ENCODE measurements at regions not wholly inside any gene's neighbourhood (a gene's known extent, or its start where the extent isn't known, plus 50 kb on each side); places are given as distances from the start of the nearest gene placed in this dataset.

GRCh38 chr14:62432955-62433354 is 612.3 kb downstream of the KCNH5 start:
- Histone ChIP-seq H3K79me2 (ENCODE audit: control insufficient read depth, insufficient read depth, low read length, poor library complexity) (no peaks in the 10 kb centered on the region), H3K23ac (ENCODE audit: low read length) (no peak overlapping the region), H4K91ac (ENCODE audit: low read depth, low read length) (no peak overlapping the region), H3K79me1 (ENCODE audit: low read length) (peaks cover 3% of the 10 kb centered on the region), H2AK5ac (ENCODE audit: low read length) (no peak overlapping the region), H3K18ac (ENCODE audit: low read length) (no peak overlapping the region), H3K4me2 (ENCODE audit: low read length) (no peak overlapping the region), H3K9ac (ENCODE audit: low read length) (no peak overlapping the region), H4K12ac (ENCODE audit: low read depth, low read length) (no peak overlapping the region), H3K4me1 (ENCODE audit: control insufficient read depth in 1 of 2, insufficient read depth in 2 of 2, low read length in 2 of 2) (no peaks in the 10 kb centered on the region), H2BK12ac (ENCODE audit: low read length) (no peak overlapping the region), H2BK120ac (ENCODE audit: insufficient read depth, low read length, poor library complexity) (no peak overlapping the region), H3K14ac (ENCODE audit: low read length) (no peak overlapping the region), H3K9me3 (ENCODE audit: insufficient read depth, low read depth, low read length) (no peaks in the 10 kb centered on the region), H2AFZ (ENCODE audit: insufficient read depth, low read length, poor library complexity) (no peak overlapping the region), H4K8ac (ENCODE audit: low read depth, low read length) (no peak overlapping the region), H3K36me3 (ENCODE audit: control insufficient read depth in 1 of 2, insufficient read depth in 2 of 2, low read length in 2 of 2) (no peaks in the 10 kb centered on the region), H3K27ac (ENCODE audit: low read depth, low read length) (no peak overlapping the region), H2BK5ac (ENCODE audit: low read depth, low read length, poor library complexity) (no peak overlapping the region), H3K4ac (ENCODE audit: low read depth, low read length) (no peak overlapping the region), H3K4me3 (ENCODE audit: low read depth, low read length) (no peak overlapping the region), H3K27me3 (ENCODE audit: insufficient read depth, low read length) (no peaks in the 10 kb centered on the region)
- no peak for DNase-seq
- no CpG with 5 or more reads among the region's 2 CpGs for WGBS (ENCODE audit: extremely low coverage, insufficient coverage, insufficient read length)

GRCh38 chr14:62436261-62436660 is 609.0 kb downstream of the KCNH5 start:
- H3K23ac ChIP-seq (ENCODE audit: low read length): no peak overlapping the region
- no peak overlapping the region for H4K8ac ChIP-seq (ENCODE audit: low read depth, low read length)
- H4K12ac ChIP-seq (ENCODE audit: low read depth, low read length): no peak overlapping the region
- H3K79me1 ChIP-seq (ENCODE audit: low read length): no peaks in the 10 kb centered on the region
- no peak overlapping the region for H3K4me2 ChIP-seq (ENCODE audit: low read length)
- no peak overlapping the region for H3K4ac ChIP-seq (ENCODE audit: low read depth, low read length)
- peaks cover 12% of the 10 kb centered on the region for H3K9me3 ChIP-seq (ENCODE audit: insufficient read depth, low read depth, low read length)
- no peaks in the 10 kb centered on the region for H3K27me3 ChIP-seq (ENCODE audit: insufficient read depth, low read length)
- no peak overlapping the region for H3K9ac ChIP-seq (ENCODE audit: low read length)
- H3K36me3 ChIP-seq (ENCODE audit: control insufficient read depth in 1 of 2, insufficient read depth in 2 of 2, low read length in 2 of 2): no peaks in the 10 kb centered on the region
- no peak overlapping the region for H2BK12ac ChIP-seq (ENCODE audit: low read length)
- H3K4me3 ChIP-seq (ENCODE audit: low read depth, low read length): no peak overlapping the region
- H3K4me1 ChIP-seq (ENCODE audit: control insufficient read depth in 1 of 2, insufficient read depth in 2 of 2, low read length in 2 of 2): no peaks in the 10 kb centered on the region
- H3K79me2 ChIP-seq (ENCODE audit: control insufficient read depth, insufficient read depth, low read length, poor library complexity): no peaks in the 10 kb centered on the region
- no peak overlapping the region for H2AK5ac ChIP-seq (ENCODE audit: low read length)
- no peak overlapping the region for H3K18ac ChIP-seq (ENCODE audit: low read length)
- WGBS (ENCODE audit: extremely low coverage, insufficient coverage, insufficient read length): no CpG with 5 or more reads among the region's 2 CpGs
- no peak overlapping the region for H3K14ac ChIP-seq (ENCODE audit: low read length)
- no peak overlapping the region for H2BK120ac ChIP-seq (ENCODE audit: insufficient read depth, low read length, poor library complexity)
- H2BK5ac ChIP-seq (ENCODE audit: low read depth, low read length, poor library complexity): no peak overlapping the region
- H3K27ac ChIP-seq (ENCODE audit: low read depth, low read length): no peak overlapping the region
- DNase-seq: no peak
- no peak overlapping the region for H4K91ac ChIP-seq (ENCODE audit: low read depth, low read length)
- H2AFZ ChIP-seq (ENCODE audit: insufficient read depth, low read length, poor library complexity): no peak overlapping the region

GRCh38 chr14:62439210-62439609 is 606.0 kb downstream of the KCNH5 start:
- H2BK120ac ChIP-seq (ENCODE audit: insufficient read depth, low read length, poor library complexity): no peak overlapping the region
- no peaks in the 10 kb centered on the region for H3K4me1 ChIP-seq (ENCODE audit: control insufficient read depth in 1 of 2, insufficient read depth in 2 of 2, low read length in 2 of 2)
- H3K27me3 ChIP-seq (ENCODE audit: insufficient read depth, low read length): no peaks in the 10 kb centered on the region
- no peak overlapping the region for H2AFZ ChIP-seq (ENCODE audit: insufficient read depth, low read length, poor library complexity)
- no peak for DNase-seq
- H4K8ac ChIP-seq (ENCODE audit: low read depth, low read length): no peak overlapping the region
- H4K91ac ChIP-seq (ENCODE audit: low read depth, low read length): no peak overlapping the region
- no peak overlapping the region for H3K14ac ChIP-seq (ENCODE audit: low read length)
- no peak overlapping the region for H4K12ac ChIP-seq (ENCODE audit: low read depth, low read length)
- no peak overlapping the region for H3K9ac ChIP-seq (ENCODE audit: low read length)
- no peaks in the 10 kb centered on the region for H3K79me2 ChIP-seq (ENCODE audit: control insufficient read depth, insufficient read depth, low read length, poor library complexity)
- no peak overlapping the region for H3K18ac ChIP-seq (ENCODE audit: low read length)
- no peak overlapping the region for H3K4ac ChIP-seq (ENCODE audit: low read depth, low read length)
- no peak overlapping the region for H3K27ac ChIP-seq (ENCODE audit: low read depth, low read length)
- no peak overlapping the region for H3K23ac ChIP-seq (ENCODE audit: low read length)
- H3K9me3 ChIP-seq (ENCODE audit: insufficient read depth, low read depth, low read length): peaks cover 17% of the 10 kb centered on the region
- no peak overlapping the region for H2BK5ac ChIP-seq (ENCODE audit: low read depth, low read length, poor library complexity)
- no CpG with 5 or more reads among the region's 2 CpGs for WGBS (ENCODE audit: extremely low coverage, insufficient coverage, insufficient read length)
- no peaks in the 10 kb centered on the region for H3K36me3 ChIP-seq (ENCODE audit: control insufficient read depth in 1 of 2, insufficient read depth in 2 of 2, low read length in 2 of 2)
- no peak overlapping the region for H2BK12ac ChIP-seq (ENCODE audit: low read length)
- H2AK5ac ChIP-seq (ENCODE audit: low read length): no peak overlapping the region
- no peaks in the 10 kb centered on the region for H3K79me1 ChIP-seq (ENCODE audit: low read length)
- no peak overlapping the region for H3K4me3 ChIP-seq (ENCODE audit: low read depth, low read length)
- no peak overlapping the region for H3K4me2 ChIP-seq (ENCODE audit: low read length)

- no peak overlapping the region for H4K91ac ChIP-seq (ENCODE audit: low read depth, low read length)
- no peak overlapping the region for H4K8ac ChIP-seq (ENCODE audit: low read depth, low read length)
- H4K12ac ChIP-seq (ENCODE audit: low read depth, low read length): no peak overlapping the region
- H3K18ac ChIP-seq (ENCODE audit: low read length): no peak overlapping the region
- H3K9me3 ChIP-seq (ENCODE audit: insufficient read depth, low read depth, low read length): peaks cover 17% of the 10 kb centered on the region
- peak; percentile 10 to 46 for DNase-seq
- H3K79me2 ChIP-seq (ENCODE audit: control insufficient read depth, insufficient read depth, low read length, poor library complexity): no peaks in the 10 kb centered on the region
- no peak overlapping the region for H2BK12ac ChIP-seq (ENCODE audit: low read length)
- no peak overlapping the region for H3K27ac ChIP-seq (ENCODE audit: low read depth, low read length)
- no peak overlapping the region for H3K4ac ChIP-seq (ENCODE audit: low read depth, low read length)
- H3K4me1 ChIP-seq (ENCODE audit: control insufficient read depth in 1 of 2, insufficient read depth in 2 of 2, low read length in 2 of 2): no peaks in the 10 kb centered on the region
- H3K23ac ChIP-seq (ENCODE audit: low read length): no peak overlapping the region
- no CpG with 5 or more reads among the region's 3 CpGs for WGBS (ENCODE audit: extremely low coverage, insufficient coverage, insufficient read length)
- H3K4me3 ChIP-seq (ENCODE audit: low read depth, low read length): no peak overlapping the region
- H2BK5ac ChIP-seq (ENCODE audit: low read depth, low read length, poor library complexity): no peak overlapping the region
- no peak overlapping the region for H3K4me2 ChIP-seq (ENCODE audit: low read length)
- H3K79me1 ChIP-seq (ENCODE audit: low read length): no peaks in the 10 kb centered on the region
- H2BK120ac ChIP-seq (ENCODE audit: insufficient read depth, low read length, poor library complexity): no peak overlapping the region
- H2AFZ ChIP-seq (ENCODE audit: insufficient read depth, low read length, poor library complexity): no peak overlapping the region
- H3K14ac ChIP-seq (ENCODE audit: low read length): no peak overlapping the region
- no peaks in the 10 kb centered on the region for H3K27me3 ChIP-seq (ENCODE audit: insufficient read depth, low read length)
- H3K9ac ChIP-seq (ENCODE audit: low read length): no peak overlapping the region
- H2AK5ac ChIP-seq (ENCODE audit: low read length): no peak overlapping the region
- no peaks in the 10 kb centered on the region for H3K36me3 ChIP-seq (ENCODE audit: control insufficient read depth in 1 of 2, insufficient read depth in 2 of 2, low read length in 2 of 2)
Measured at GRCh38 chr14:62443796-62444195, 601.5 kb downstream of the KCNH5 start.

All from trophoblast cell (in vitro differentiated cells and primary cell).